ENCODE measurements at regions not wholly inside any gene's neighbourhood (a gene's known extent, or its start where the extent isn't known, plus 50 kb on each side); places are given as distances from the start of the nearest gene placed in this dataset.

DNA sequence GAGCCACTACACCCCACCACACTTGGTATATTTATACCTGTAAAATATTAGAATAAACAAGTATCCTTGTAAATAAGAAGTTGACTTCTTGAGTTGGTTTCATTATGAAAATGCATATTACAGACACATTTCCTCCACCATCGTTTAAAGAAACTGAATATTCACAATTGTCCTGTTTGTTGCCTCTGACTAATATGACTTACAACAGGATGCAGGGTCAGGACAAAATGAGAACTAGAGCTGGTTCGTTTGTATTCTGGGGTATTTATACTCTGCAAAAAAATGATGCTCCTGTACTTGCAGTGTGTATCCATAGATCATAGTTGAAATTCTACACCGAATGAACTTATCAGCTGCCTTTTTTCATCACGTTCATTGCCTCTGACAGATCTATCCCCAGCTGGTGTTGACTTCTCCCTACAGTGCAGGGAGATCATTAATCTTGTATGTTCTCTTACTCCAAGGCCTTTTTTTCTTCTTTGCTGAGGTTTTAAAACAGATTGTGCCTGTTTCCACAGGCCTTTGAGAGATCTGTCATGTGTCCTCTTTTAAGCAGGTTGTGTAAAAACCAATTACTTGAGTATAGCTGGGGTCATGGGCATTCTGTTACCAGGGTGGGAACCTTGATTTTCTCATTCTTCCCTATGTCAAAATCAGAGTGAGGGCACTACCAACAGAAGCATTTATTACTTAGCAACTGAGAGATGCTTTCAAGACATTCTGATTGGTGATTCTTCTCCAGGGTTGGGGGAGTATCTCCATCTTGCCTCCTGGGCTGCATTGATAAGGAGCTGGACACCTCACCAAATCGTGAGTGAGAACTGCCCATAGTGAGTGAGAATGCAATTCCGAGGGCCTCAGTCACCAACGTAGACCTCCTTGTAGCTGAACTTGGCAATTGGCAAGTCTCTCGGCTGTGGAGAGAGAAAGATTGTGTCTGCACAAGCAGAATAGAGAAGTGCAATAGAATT, 78.8 kb upstream of the CD83 start:
- H3K36me3 ChIP-seq = no peaks in the 10 kb centered on the region
- TF ChIP-seq, protein P1, sequence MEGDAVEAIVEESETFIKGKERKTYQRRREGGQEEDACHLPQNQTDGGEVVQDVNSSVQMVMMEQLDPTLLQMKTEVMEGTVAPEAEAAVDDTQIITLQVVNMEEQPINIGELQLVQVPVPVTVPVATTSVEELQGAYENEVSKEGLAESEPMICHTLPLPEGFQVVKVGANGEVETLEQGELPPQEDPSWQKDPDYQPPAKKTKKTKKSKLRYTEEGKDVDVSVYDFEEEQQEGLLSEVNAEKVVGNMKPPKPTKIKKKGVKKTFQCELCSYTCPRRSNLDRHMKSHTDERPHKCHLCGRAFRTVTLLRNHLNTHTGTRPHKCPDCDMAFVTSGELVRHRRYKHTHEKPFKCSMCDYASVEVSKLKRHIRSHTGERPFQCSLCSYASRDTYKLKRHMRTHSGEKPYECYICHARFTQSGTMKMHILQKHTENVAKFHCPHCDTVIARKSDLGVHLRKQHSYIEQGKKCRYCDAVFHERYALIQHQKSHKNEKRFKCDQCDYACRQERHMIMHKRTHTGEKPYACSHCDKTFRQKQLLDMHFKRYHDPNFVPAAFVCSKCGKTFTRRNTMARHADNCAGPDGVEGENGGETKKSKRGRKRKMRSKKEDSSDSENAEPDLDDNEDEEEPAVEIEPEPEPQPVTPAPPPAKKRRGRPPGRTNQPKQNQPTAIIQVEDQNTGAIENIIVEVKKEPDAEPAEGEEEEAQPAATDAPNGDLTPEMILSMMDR (IDR thresholded peaks at IDR 0.05; ENCODE audit: low read depth, low read length) = no peak
- H3K9me3 ChIP-seq = no peaks in the 10 kb centered on the region
- H3K27me3 ChIP-seq = no peaks in the 10 kb centered on the region
- no peak overlapping the region for H3K4me3 ChIP-seq (ENCODE audit: low read depth, low read length)
- no peaks in the 10 kb centered on the region; the same call in 1 of the 2 replicates for H3K4me1 ChIP-seq
- no peak for DNase-seq

DNA sequence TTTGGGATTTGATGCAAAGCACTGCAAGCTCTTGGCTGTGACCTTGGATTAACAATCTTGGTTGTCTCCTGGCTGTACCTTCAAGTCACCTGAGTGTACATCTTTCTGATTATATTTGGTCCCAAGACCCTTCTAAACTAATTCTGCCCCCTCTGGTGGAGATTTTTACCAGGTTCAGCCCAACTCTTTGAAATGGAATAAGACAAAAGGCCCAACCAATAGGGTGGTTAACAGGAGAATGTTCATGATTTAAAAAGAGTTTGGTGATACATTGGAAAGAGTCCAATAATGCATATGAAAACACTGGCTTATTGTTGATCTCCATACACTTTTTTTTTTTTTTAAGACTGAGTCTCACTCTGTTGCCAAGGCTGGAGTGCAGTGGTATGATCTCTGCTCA, 77.5 kb upstream of the CD83 start:
- DNase-seq = no peak
- H3K4me1 ChIP-seq = no peaks in the 10 kb centered on the region; the same call in 1 of the 2 replicates
- no peaks in the 10 kb centered on the region for H3K36me3 ChIP-seq
- TF ChIP-seq, protein P1 (IDR thresholded peaks at IDR 0.05; ENCODE audit: low read depth, low read length) = peak; percentile 9; the same call in 1 of the 2 replicates
- no peak overlapping the region for H3K4me3 ChIP-seq (ENCODE audit: low read depth, low read length)
- no peaks in the 10 kb centered on the region for H3K27me3 ChIP-seq
- no peaks in the 10 kb centered on the region for H3K9me3 ChIP-seq

DNA sequence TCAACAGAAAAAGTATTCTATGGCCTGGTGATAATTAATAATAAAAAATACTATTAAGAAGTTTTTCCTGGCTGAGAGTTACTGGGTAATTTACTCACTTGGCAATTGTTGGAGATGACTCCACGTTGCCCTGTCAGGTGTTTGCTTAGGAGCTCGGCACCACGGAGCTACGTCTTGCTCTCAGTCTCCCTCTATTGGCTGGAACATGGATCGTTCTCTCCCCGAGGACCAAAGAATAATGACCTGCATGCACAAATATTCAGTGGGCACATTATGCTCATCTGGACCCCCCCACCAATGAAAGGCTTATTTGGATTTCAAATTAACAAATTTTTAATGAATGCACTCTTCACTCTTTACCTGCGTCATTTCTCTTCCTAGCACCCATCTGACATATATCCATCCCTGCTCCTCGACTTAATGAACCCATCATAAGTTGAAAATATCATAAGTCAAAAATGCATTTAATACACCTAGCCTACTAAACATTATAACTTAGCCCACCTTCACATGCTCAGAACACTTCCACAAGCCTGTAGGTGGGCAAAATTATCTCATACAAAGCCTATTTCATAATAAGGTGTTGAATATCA, 71.0 kb upstream of the CD83 start:
- TF ChIP-seq, protein P1 (IDR thresholded peaks at IDR 0.05; ENCODE audit: low read depth, low read length) = peak; percentile 83
- Histone ChIP-seq H3K27me3 (no peaks in the 10 kb centered on the region), H3K9me3 (no peaks in the 10 kb centered on the region), H3K36me3 (no peaks in the 10 kb centered on the region), H3K4me3 (ENCODE audit: low read depth, low read length) (no peak overlapping the region), H3K4me1 (no peaks in the 10 kb centered on the region)
- DNase-seq = peak; percentile 41

DNA sequence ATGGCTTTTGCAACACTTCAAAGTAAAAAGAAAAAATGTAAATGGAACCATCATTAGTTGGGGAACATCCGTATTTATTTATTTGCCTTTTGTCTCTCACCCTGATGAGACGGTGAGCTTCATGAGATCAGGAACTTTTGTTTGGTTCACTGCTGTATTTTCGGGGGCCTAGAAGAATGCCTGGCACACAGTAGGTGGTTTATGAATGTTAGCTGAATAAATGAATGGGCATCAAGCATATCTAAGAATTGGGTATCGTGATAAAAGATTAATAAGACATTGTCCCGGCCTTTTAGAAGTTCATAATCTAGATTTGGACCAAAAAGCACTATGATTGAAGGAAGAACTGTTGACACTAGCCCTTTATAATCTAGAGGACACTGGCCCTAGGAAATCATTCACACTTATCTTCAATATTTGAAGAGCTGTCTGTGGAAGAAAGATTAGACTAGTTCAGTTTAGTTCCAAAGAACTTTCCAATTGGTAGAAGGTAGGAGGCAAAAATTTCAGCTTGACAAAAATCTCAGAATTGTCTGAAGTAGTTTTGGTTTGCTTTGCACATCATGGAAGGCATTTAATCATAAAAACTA, 70.3 kb upstream of the CD83 start:
- TF ChIP-seq, protein P1 (IDR thresholded peaks at IDR 0.05; ENCODE audit: low read depth, low read length) = no peak
- no peaks in the 10 kb centered on the region for H3K27me3 ChIP-seq
- no peak for DNase-seq

DNA sequence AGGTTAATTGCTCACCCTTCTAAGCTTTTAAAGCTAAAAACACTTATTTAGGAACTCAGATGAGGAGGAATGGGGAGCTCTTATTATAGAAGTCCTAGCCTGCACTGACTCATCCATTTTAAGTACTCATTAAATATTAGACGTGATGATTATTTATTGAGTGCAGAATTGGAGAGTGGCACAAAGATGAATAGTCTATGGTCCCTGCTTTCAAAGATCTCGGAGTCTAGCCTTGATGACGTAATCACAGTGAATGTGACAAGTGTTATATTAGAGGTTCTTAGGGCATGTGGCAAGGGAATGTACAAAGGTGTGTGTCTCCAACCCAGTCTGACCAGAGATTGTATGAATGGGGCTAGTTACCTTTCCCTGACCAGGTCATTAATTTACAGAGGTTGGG, 68.7 kb upstream of the CD83 start:
- H3K9me3 ChIP-seq = no peaks in the 10 kb centered on the region
- no peak overlapping the region for H3K4me3 ChIP-seq (ENCODE audit: low read depth, low read length)
- H3K36me3 ChIP-seq = no peaks in the 10 kb centered on the region
- no peaks in the 10 kb centered on the region for H3K27me3 ChIP-seq
- H3K4me1 ChIP-seq = no peaks in the 10 kb centered on the region
- no peak for DNase-seq
- TF ChIP-seq, protein P1 (IDR thresholded peaks at IDR 0.05; ENCODE audit: low read depth, low read length) = no peak

More for the DNA sequence above, 70.3 kb upstream of the CD83 start:
- no peaks in the 10 kb centered on the region for H3K36me3 ChIP-seq
- H3K4me1 ChIP-seq = no peaks in the 10 kb centered on the region
- H3K4me3 ChIP-seq (ENCODE audit: low read depth, low read length) = no peak overlapping the region
- no peaks in the 10 kb centered on the region for H3K9me3 ChIP-seq

Data from BE2C (cell line).